GM23248 (cell line): ENCODE measurements at regions not wholly inside any gene's neighbourhood (a gene's known extent, or its start where the extent isn't known, plus 50 kb on each side); places are given as distances from the start of the nearest gene placed in this dataset.

ENCODE experiments used
- EZH2 ChIP-seq: fragments of 200-600 bp; sonication (generic); IDR thresholded peaks from 2 replicates; pipeline ENCODE4 v1.6.1; 2018; ENCODE audit warnings: antibody characterized with exemption, mild to moderate bottlenecking; ENCODE audit not compliant: insufficient read depth, poor library complexity, severe bottlenecking
- EZH2phosphoT487 ChIP-seq: fragments of 200-600 bp; sonication (generic); IDR thresholded peaks from 2 replicates; pipeline ENCODE4 v1.6.1; 2018; ENCODE audit warnings: antibody characterized with exemption, moderate library complexity, mild to moderate bottlenecking, low read depth; ENCODE audit not compliant: insufficient read depth

DNA sequence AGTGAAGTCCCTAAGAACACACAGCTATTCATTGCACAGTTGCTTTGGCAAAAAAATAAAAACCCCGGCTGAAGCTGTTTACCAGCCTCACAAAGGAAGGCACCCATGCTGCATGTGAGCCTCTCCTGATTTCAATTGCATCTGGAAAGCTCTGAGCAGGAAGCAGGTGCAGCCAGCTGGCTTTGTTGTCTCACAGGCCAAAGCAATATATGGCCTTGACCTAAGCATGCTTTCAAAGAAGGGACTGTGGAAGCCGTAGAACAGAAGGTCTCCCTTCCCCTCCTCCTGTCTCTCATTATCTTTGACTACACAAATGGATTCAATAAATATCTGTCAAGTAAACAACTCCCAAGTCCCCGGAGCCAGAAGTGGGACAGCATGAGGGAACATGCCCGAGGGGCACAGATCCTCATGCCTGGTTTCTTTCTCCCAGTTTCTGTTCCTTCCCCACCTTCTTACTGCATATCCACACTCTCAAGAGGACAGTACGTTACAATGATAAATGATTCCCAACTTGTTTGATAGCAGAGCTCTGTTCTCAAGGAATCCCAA lies 57.2 kb upstream of the PCSK2 start:
- no peak for TF ChIP-seq EZH2
- TF ChIP-seq EZH2phosphoT487, result no peak
